ENCODE measurements at regions not wholly inside any gene's neighbourhood (a gene's known extent, or its start where the extent isn't known, plus 50 kb on each side); places are given as distances from the start of the nearest gene placed in this dataset.

GRCh38 chr7:131931370-131931769 is 374.9 kb upstream of the PODXL start:
- TF ChIP-seq, protein P1, sequence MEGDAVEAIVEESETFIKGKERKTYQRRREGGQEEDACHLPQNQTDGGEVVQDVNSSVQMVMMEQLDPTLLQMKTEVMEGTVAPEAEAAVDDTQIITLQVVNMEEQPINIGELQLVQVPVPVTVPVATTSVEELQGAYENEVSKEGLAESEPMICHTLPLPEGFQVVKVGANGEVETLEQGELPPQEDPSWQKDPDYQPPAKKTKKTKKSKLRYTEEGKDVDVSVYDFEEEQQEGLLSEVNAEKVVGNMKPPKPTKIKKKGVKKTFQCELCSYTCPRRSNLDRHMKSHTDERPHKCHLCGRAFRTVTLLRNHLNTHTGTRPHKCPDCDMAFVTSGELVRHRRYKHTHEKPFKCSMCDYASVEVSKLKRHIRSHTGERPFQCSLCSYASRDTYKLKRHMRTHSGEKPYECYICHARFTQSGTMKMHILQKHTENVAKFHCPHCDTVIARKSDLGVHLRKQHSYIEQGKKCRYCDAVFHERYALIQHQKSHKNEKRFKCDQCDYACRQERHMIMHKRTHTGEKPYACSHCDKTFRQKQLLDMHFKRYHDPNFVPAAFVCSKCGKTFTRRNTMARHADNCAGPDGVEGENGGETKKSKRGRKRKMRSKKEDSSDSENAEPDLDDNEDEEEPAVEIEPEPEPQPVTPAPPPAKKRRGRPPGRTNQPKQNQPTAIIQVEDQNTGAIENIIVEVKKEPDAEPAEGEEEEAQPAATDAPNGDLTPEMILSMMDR (IDR thresholded peaks at IDR 0.05; ENCODE audit: insufficient read depth, low read length) = no peak
- TF ChIP-seq POLR2AphosphoS5 (IDR thresholded peaks at IDR 0.05; ENCODE audit: low read depth) = no peak
- no peak for TF ChIP-seq REST (IDR thresholded peaks at IDR 0.05; ENCODE audit: insufficient replicate concordance, low read depth)
